ENCODE measurements at regions not wholly inside any gene's neighbourhood (a gene's known extent, or its start where the extent isn't known, plus 50 kb on each side); places are given as distances from the start of the nearest gene placed in this dataset.

- DNase-seq (ENCODE audit: low read depth) = no peak
Measured at GRCh38 chrX:45385757-45386156, 185.1 kb upstream of the DIPK2B start.

GRCh38 chrX:45381841-45382240, 181.2 kb upstream of the DIPK2B start:
- no peak for DNase-seq (ENCODE audit: low read depth)

- DNase-seq (ENCODE audit: low read depth) = no peak
Measured at GRCh38 chrX:45381366-45381765, 180.7 kb upstream of the DIPK2B start.

GRCh38 chrX:45379236-45379635, 178.6 kb upstream of the DIPK2B start:
- DNase-seq (ENCODE audit: low read depth) = no peak

- no peak for DNase-seq (ENCODE audit: low read depth)
Measured at GRCh38 chrX:45372151-45372550, 171.5 kb upstream of the DIPK2B start.

- no peak for DNase-seq (ENCODE audit: low read depth)
Measured at GRCh38 chrX:45368705-45369104, 168.0 kb upstream of the DIPK2B start.

- DNase-seq (ENCODE audit: low read depth) = no peak
Measured at GRCh38 chrX:45363596-45363995, 162.9 kb upstream of the DIPK2B start.

- no peak for DNase-seq (ENCODE audit: low read depth)
Measured at GRCh38 chrX:45360571-45360970, 159.9 kb upstream of the DIPK2B start.

GRCh38 chrX:45358392-45358791, 157.7 kb upstream of the DIPK2B start:
- DNase-seq (ENCODE audit: low read depth) = no peak

GRCh38 chrX:45353456-45353855, 152.8 kb upstream of the DIPK2B start:
- no peak for DNase-seq (ENCODE audit: low read depth)

- no peak for DNase-seq (ENCODE audit: low read depth)
Measured at GRCh38 chrX:45352611-45353010, 151.9 kb upstream of the DIPK2B start.

- DNase-seq (ENCODE audit: low read depth) = no peak
Measured at GRCh38 chrX:45351478-45351877, 150.8 kb upstream of the DIPK2B start.

- no peak for DNase-seq (ENCODE audit: low read depth)
Measured at GRCh38 chrX:45348296-45348695, 147.6 kb upstream of the DIPK2B start.

- no peak for DNase-seq (ENCODE audit: low read depth)
Measured at GRCh38 chrX:45347877-45348276, 147.2 kb upstream of the DIPK2B start.

- no peak for DNase-seq (ENCODE audit: low read depth)
Measured at GRCh38 chrX:45344594-45344993, 143.9 kb upstream of the DIPK2B start.

- DNase-seq (ENCODE audit: low read depth) = no peak
Measured at GRCh38 chrX:45329217-45329616, 128.5 kb upstream of the DIPK2B start.

GRCh38 chrX:45324941-45325340, 124.3 kb upstream of the DIPK2B start:
- DNase-seq (ENCODE audit: low read depth) = no peak

- no peak for DNase-seq (ENCODE audit: low read depth)
Measured at GRCh38 chrX:45323387-45323786, 122.7 kb upstream of the DIPK2B start.

- DNase-seq (ENCODE audit: low read depth) = no peak
Measured at GRCh38 chrX:45322820-45323219, 122.1 kb upstream of the DIPK2B start.

- DNase-seq (ENCODE audit: low read depth) = no peak
Measured at GRCh38 chrX:45322382-45322781, 121.7 kb upstream of the DIPK2B start.

GRCh38 chrX:45320191-45320590, 119.5 kb upstream of the DIPK2B start:
- DNase-seq (ENCODE audit: low read depth) = no peak

GRCh38 chrX:45309801-45310200, 109.1 kb upstream of the DIPK2B start:
- no peak for DNase-seq (ENCODE audit: low read depth)

- no peak for DNase-seq (ENCODE audit: low read depth)
Measured at GRCh38 chrX:45309096-45309495, 108.4 kb upstream of the DIPK2B start.

- no peak for DNase-seq (ENCODE audit: low read depth)
Measured at GRCh38 chrX:45306794-45307193, 106.1 kb upstream of the DIPK2B start.

GRCh38 chrX:45300638-45301037, 100.0 kb upstream of the DIPK2B start:
- no peak for DNase-seq (ENCODE audit: low read depth)

All from T follicular helper cell (primary cell).